ENCODE measurements at regions not wholly inside any gene's neighbourhood (a gene's known extent, or its start where the extent isn't known, plus 50 kb on each side); places are given as distances from the start of the nearest gene placed in this dataset.
A peak's percentile ranks its signal among the peaks of the same experiment; 100 is the strongest.

GRCh38 chr2:219728991-219729487 is 101.6 kb downstream of the SLC4A3 start:
- in situ Hi-C loops (cut with MboI) (no loop called here), intact Hi-C loops (cut with micrococcal nuclease) (loop anchor here (5.0 kb wide), 1 partner anchor 97 kb away; no protein-coding TSS in a partner anchor)
- Histone ChIP-seq H3K9me3 (replicated peaks; ENCODE audit: control insufficient read depth, insufficient read depth, low read depth, low read length) (no peaks in the 10 kb centered on the region), H3K9me1 (ENCODE audit: control insufficient read depth, insufficient read depth, low read length) (no peaks in the 10 kb centered on the region), H3K79me2 (ENCODE audit: control insufficient read depth, insufficient read depth, low read length) (no peaks in the 10 kb centered on the region), H3K27ac (ENCODE audit: extremely low read depth, low read depth, low read length) (no peak overlapping the region), H2AFZ (ENCODE audit: low read depth, low read length) (no peak overlapping the region), H3K4me3 (no peak overlapping the region), H3K36me3 (ENCODE audit: control insufficient read depth, insufficient read depth, low read length) (no peaks in the 10 kb centered on the region), H3K27me3 (ENCODE audit: control insufficient read depth in 2 of 2, insufficient read depth in 2 of 2, low read length in 2 of 2) (no peaks in the 10 kb centered on the region; a peak in 1 of 5 replicates), H4K20me1 (replicated peaks; ENCODE audit: control insufficient read depth, insufficient read depth, low read length) (no peaks in the 10 kb centered on the region), H3K9ac (ENCODE audit: insufficient read depth in 1 of 2, low read depth in 2 of 2, low read length in 2 of 2) (no peak overlapping the region), H3K4me1 (replicated peaks in 1 of 2; ENCODE audit: control insufficient read depth in 2 of 2, insufficient read depth in 2 of 2, low read length in 2 of 2) (peaks cover 0 to 23% of the 10 kb centered on the region in 2 experiments; a peak in 3 of 5 replicates), H3K4me2 (ENCODE audit: insufficient read depth, low read length) (peak overlapping the region; percentile 34; the same call in 1 of the 2 replicates)
- DNase-seq (ENCODE audit: extremely low read depth in 1 of 4, low spot score in 3 of 4) (peak in 1 of 4 experiments; percentile 10), FAIRE-seq (no peak), ATAC-seq (no peak)
- ChIA-PET CTCF (ENCODE audit: low intra/inter-chr PET ratio) (no interaction called here), POLR2A (interaction anchor here (0.9 kb wide), 1 partner anchor 14 kb away, joined by 3 read pairs; no protein-coding TSS in a partner anchor)
- no TSS peak for BruUV-seq (replicated peaks)
- WGBS (ENCODE audit: insufficient coverage, low coverage, missing lambda C conversion rate): 2% methylated on average over 9 of the region's 9 CpGs
- TF ChIP-seq KDM1A (IDR thresholded peaks at IDR 0.05) (peak; percentile 79 to 81), E4F1 (CRISPR knock-in tag; IDR thresholded peaks at IDR 0.05; ENCODE audit: borderline replicate concordance) (no peak), FOXP1 (CRISPR knock-in tag; IDR thresholded peaks at IDR 0.05) (no peak), ZNF12 (CRISPR knock-in tag; IDR thresholded peaks at IDR 0.05) (no peak), ZBTB49 (CRISPR knock-in tag; IDR thresholded peaks at IDR 0.05; ENCODE audit: borderline replicate concordance) (no peak), THRAP3 (IDR thresholded peaks at IDR 0.05; ENCODE audit: borderline replicate concordance) (no peak), SNIP1 (IDR thresholded peaks at IDR 0.05; ENCODE audit: low read depth) (no peak), HES1 (IDR thresholded peaks at IDR 0.05; ENCODE audit: low read depth) (peak; percentile 81), KHSRP (IDR thresholded peaks at IDR 0.05) (no peak), RFX1 (IDR thresholded peaks at IDR 0.05) (no peak), NR1H2 (CRISPR knock-in tag; IDR thresholded peaks at IDR 0.05) (no peak), ETV1 (tag; conservative IDR thresholded peaks at IDR 0.05; ENCODE audit: low read depth) (0 out of 2 replicates have a peak, but pooled peaks have one; percentile 8), U2AF1 (optimal IDR thresholded peaks at IDR 0.05; ENCODE audit: low read depth, low read length) (no peak), ZNF79 (CRISPR knock-in tag; IDR thresholded peaks at IDR 0.05; ENCODE audit: low read depth) (no peak), FOXM1 (IDR thresholded peaks at IDR 0.05; ENCODE audit: low read depth) (peak; percentile 46; the same call in 1 of the 2 replicates), FOXM1 (CRISPR knock-in tag; IDR thresholded peaks at IDR 0.05; ENCODE audit: low read depth) (no peak), ESRRB (CRISPR knock-in tag; IDR thresholded peaks at IDR 0.05; ENCODE audit: borderline replicate concordance) (no peak)

Data from K562 (cell line).